GM23338 (cell line): ENCODE measurements at regions not wholly inside any gene's neighbourhood (a gene's known extent, or its start where the extent isn't known, plus 50 kb on each side); places are given as distances from the start of the nearest gene placed in this dataset.

ENCODE experiments used
- ATAC-seq: fragments of 200-7000 bp; cut with Tn5 transposase; 3 replicates; pipeline ENCODE4 v1.9.1; 2020
- DNase-seq: peaks from one replicate; pipeline ENCODE4 v3.0.0-alpha.2; 2015; ENCODE audit warnings: low spot score
- H2AFZ ChIP-seq: fragments of 200-600 bp; sonication (generic); 2 replicates; pipeline ENCODE4 v1.8.0; 2016; ENCODE audit warnings: antibody characterized with exemption, mild to moderate bottlenecking, moderate library complexity
- H3F3A ChIP-seq: fragments of 200-600 bp; sonication (generic); replicated peaks from 2 replicates; pipeline ENCODE4 v1.8.0; 2017; ENCODE audit warnings: antibody characterized with exemption, mixed run types, low read depth
- H3K27ac ChIP-seq: fragments of 200-600 bp; sonication (generic); 2 replicates; pipeline ENCODE4 v1.6.1; 2016; ENCODE audit warnings: low read depth
- H3K27me3 ChIP-seq: fragments of 200-600 bp; sonication (generic); 2 replicates; pipeline ENCODE4 v1.8.0; 2016; ENCODE audit warnings: mild to moderate bottlenecking, mixed run types, moderate library complexity; ENCODE audit not compliant: insufficient read depth
- H3K36me3 ChIP-seq: fragments of 200-600 bp; sonication (generic); 2 replicates; pipeline ENCODE4 v1.8.0; 2016; ENCODE audit warnings: mild to moderate bottlenecking; ENCODE audit not compliant: insufficient read depth
- H3K4me1 ChIP-seq: fragments of 200-600 bp; sonication (generic); 2 replicates; pipeline ENCODE4 v1.8.0; 2016; ENCODE audit warnings: mild to moderate bottlenecking, moderate library complexity; ENCODE audit not compliant: insufficient read depth
- H3K4me2 ChIP-seq: fragments of 200-600 bp; sonication (generic); 2 replicates; pipeline ENCODE4 v1.7.1; 2017; ENCODE audit warnings: mixed run types
- H3K4me3 ChIP-seq: fragments of 200-600 bp; sonication (generic); 2 replicates; pipeline ENCODE4 v1.6.1; 2016; ENCODE audit warnings: mixed run types
- H3K79me2 ChIP-seq: fragments of 200-600 bp; sonication (generic); replicated peaks from 2 replicates; pipeline ENCODE4 v1.8.0; 2017; ENCODE audit warnings: mild to moderate bottlenecking; ENCODE audit not compliant: insufficient read depth
- H3K9me2 ChIP-seq: fragments of 200-600 bp; sonication (generic); 2 replicates; pipeline ENCODE4 v1.8.0; 2017; ENCODE audit not compliant: insufficient read depth
- H4K20me1 ChIP-seq: fragments of 200-600 bp; sonication (generic); replicated peaks from 2 replicates; pipeline ENCODE4 v1.8.0; 2017; ENCODE audit warnings: mild to moderate bottlenecking; ENCODE audit not compliant: insufficient read depth
- H3K27ac Mint-ChIP-seq: 2 replicates; pipeline ENCODE4 v1.8.0; 2020; ENCODE audit warnings: inconsistent platforms, mild to moderate bottlenecking, moderate library complexity, mixed read lengths
- H3K27me3 Mint-ChIP-seq: 3 replicates; pipeline ENCODE4 v1.8.0; 2022; ENCODE audit warnings: low read depth, mild to moderate bottlenecking, moderate library complexity, mixed read lengths, inconsistent platforms; ENCODE audit not compliant: insufficient read depth, poor library complexity
- H3K36me3 Mint-ChIP-seq: 3 replicates; pipeline ENCODE4 v1.8.0; 2021; ENCODE audit warnings: low read depth, mild to moderate bottlenecking, inconsistent platforms, moderate library complexity, mixed read lengths
- H3K4me1 Mint-ChIP-seq: 3 replicates; pipeline ENCODE4 v1.8.0; 2020; ENCODE audit warnings: mild to moderate bottlenecking, inconsistent platforms, mixed read lengths
- H3K4me3 Mint-ChIP-seq: 3 replicates; pipeline ENCODE4 v1.8.0; 2021; ENCODE audit warnings: moderate library complexity, mild to moderate bottlenecking, inconsistent platforms, mixed read lengths
- H3K9me3 Mint-ChIP-seq: 3 replicates; pipeline ENCODE4 v1.8.0; 2020; ENCODE audit warnings: moderate library complexity, mild to moderate bottlenecking, inconsistent platforms, mixed read lengths
- CREB1 ChIP-seq: fragments of 250-450 bp; sonication (Bioruptor Pico); IDR thresholded peaks from 2 replicates; pipeline ENCODE4 v1.5.0; 2020; ENCODE audit warnings: low read depth, mild to moderate bottlenecking, moderate library complexity
- CTCF ChIP-seq, 2 experiments: fragments of 200-600 bp in 1 of 2; sonication (generic) in 1 of 2; conservative IDR thresholded peaks; 2 replicates each; pipeline versions ENCODE4 v1.5.1 to v1.6.1; 2016 to 2017; ENCODE audit warnings: antibody characterized with exemption in 2 of 2, low read depth in 2 of 2, mild to moderate bottlenecking in 2 of 2, moderate library complexity in 1 of 2
- ETS1 ChIP-seq: IDR thresholded peaks from 2 replicates; pipeline ENCODE4 v1.6.1; 2016; ENCODE audit warnings: antibody characterized with exemption
- POLR2AphosphoS5 ChIP-seq: IDR thresholded peaks from 2 replicates; pipeline ENCODE4 v1.6.1; 2016; ENCODE audit warnings: antibody characterized with exemption, low read depth
- REST ChIP-seq: IDR thresholded peaks from one replicate; pipeline ENCODE4 v1.6.1; 2018; ENCODE audit warnings: antibody characterized with exemption; ENCODE audit not compliant: unreplicated experiment
- STAT1 ChIP-seq: IDR thresholded peaks from one replicate; pipeline ENCODE4 v1.6.1; 2016; ENCODE audit warnings: antibody characterized with exemption; ENCODE audit not compliant: unreplicated experiment
- ZNF331 ChIP-seq: fragments of 250-450 bp; sonication (Bioruptor Pico); IDR thresholded peaks from 2 replicates; pipeline ENCODE4 v1.5.0; 2020; ENCODE audit warnings: low read depth, mild to moderate bottlenecking, moderate library complexity

- H3K27me3 Mint-ChIP-seq, result peaks cover 2% of the 10 kb centered on the region
- no peaks in the 10 kb centered on the region; the same call in 1 of the 2 replicates for H3K9me2 ChIP-seq
- H3K4me2 ChIP-seq, result no peak overlapping the region
- no peak overlapping the region for H3K27ac ChIP-seq
- H3K4me1 Mint-ChIP-seq, result no peaks in the 10 kb centered on the region
- no peaks in the 10 kb centered on the region for H3K79me2 ChIP-seq
- no peaks in the 10 kb centered on the region for H3K36me3 Mint-ChIP-seq
- H3F3A ChIP-seq, result no peaks in the 10 kb centered on the region
- ATAC-seq (no peak), DNase-seq (no peak)
- no peaks in the 10 kb centered on the region; the same call in 2 of the 3 replicates for H3K9me3 Mint-ChIP-seq
- TF ChIP-seq CTCF (conservative IDR thresholded peaks at IDR 0.05; ENCODE audit: low read depth in 2 of 2) (no peak), STAT1 (no peak), POLR2AphosphoS5 (no peak)
- no peaks in the 10 kb centered on the region for H3K27me3 ChIP-seq
- H3K36me3 ChIP-seq, result no peaks in the 10 kb centered on the region
- H2AFZ ChIP-seq, result no peak overlapping the region
- no peak overlapping the region for H3K4me3 ChIP-seq
- no peak overlapping the region for H3K27ac Mint-ChIP-seq
- no peaks in the 10 kb centered on the region for H4K20me1 ChIP-seq
- H3K4me1 ChIP-seq, result no peaks in the 10 kb centered on the region
- no peak overlapping the region for H3K4me3 Mint-ChIP-seq
Measured at GRCh38 chr20:50314678-50315335, 124.2 kb downstream of the CEBPB start.

- Mint-ChIP-seq H3K27ac (no peak overlapping the region), H3K4me1 (peaks cover 5% of the 10 kb centered on the region), H3K9me3 (no peaks in the 10 kb centered on the region; the same call in 2 of the 3 replicates), H3K4me3 (no peak overlapping the region), H3K27me3 (peaks cover 2% of the 10 kb centered on the region), H3K36me3 (no peaks in the 10 kb centered on the region)
- Histone ChIP-seq H3K4me1 (peaks cover 2% of the 10 kb centered on the region; the same call in 1 of the 2 replicates), H3K36me3 (no peaks in the 10 kb centered on the region), H3K4me2 (no peak overlapping the region), H3K27me3 (no peaks in the 10 kb centered on the region), H3K9me2 (no peaks in the 10 kb centered on the region; the same call in 1 of the 2 replicates), H3K79me2 (no peaks in the 10 kb centered on the region), H2AFZ (no peak overlapping the region), H4K20me1 (no peaks in the 10 kb centered on the region), H3K27ac (no peak overlapping the region), H3F3A (no peaks in the 10 kb centered on the region), H3K4me3 (no peak overlapping the region)
- ATAC-seq, result no peak
- DNase-seq, result no peak
- no peak for TF ChIP-seq ETS1
- no peak for TF ChIP-seq STAT1
- TF ChIP-seq ZNF331 (CRISPR knock-in tag), result no peak
- TF ChIP-seq REST, result no peak
- TF ChIP-seq CREB1 (CRISPR knock-in tag), result no peak
Measured at GRCh38 chr20:50315586-50316551, 125.2 kb downstream of the CEBPB start.
